HG02610 (cell line): ENCODE measurements at regions not wholly inside any gene's neighbourhood (a gene's known extent, or its start where the extent isn't known, plus 50 kb on each side); places are given as distances from the start of the nearest gene placed in this dataset.

Experiments
- ATAC-seq: cut with Tn5 transposase; IDR thresholded peaks from one replicate; pipeline ENCODE4 v1.9.1; 2021; ENCODE audit warnings: mild to moderate bottlenecking, moderate library complexity; ENCODE audit not compliant: unreplicated experiment

DNA sequence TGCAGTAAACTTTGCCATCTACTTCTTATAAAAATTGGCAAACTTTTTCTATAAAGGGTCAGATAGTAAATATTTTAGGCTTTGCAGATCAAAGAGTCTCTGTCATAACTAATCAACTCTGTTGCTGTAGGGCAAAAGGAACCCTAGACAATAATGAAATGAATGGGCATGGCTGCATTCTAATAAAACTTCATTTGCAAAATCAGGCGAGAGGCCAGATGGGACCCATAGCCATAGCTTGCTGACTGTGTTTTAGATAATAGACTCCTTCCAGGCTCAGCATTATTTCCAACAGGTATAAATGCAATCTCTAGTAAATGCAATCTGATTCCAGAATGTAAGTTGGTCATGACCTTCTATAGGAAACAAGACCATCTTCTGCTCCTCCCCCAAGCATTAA is 490.7 kb downstream of the TOX3 start:
- no peak for ATAC-seq

DNA sequence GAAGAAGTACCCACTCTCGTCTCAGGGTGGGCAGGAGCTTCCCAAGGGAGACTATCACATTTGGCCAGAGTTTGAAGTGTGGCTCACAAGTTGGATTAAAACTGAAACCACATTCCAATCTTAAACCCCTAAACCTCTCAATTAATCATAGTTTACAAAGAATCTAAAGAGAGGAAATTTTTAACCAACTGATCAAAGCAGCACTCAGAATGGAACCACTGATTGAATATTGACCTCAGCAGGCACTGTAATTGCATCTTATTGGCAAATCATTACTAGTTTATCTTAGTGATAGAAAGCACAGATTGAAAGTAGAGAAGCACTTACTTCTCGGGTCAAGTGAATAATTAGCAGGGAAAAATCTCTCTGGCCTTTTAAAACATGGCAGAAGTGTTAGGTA is 491.6 kb downstream of the TOX3 start:
- no peak for ATAC-seq

DNA sequence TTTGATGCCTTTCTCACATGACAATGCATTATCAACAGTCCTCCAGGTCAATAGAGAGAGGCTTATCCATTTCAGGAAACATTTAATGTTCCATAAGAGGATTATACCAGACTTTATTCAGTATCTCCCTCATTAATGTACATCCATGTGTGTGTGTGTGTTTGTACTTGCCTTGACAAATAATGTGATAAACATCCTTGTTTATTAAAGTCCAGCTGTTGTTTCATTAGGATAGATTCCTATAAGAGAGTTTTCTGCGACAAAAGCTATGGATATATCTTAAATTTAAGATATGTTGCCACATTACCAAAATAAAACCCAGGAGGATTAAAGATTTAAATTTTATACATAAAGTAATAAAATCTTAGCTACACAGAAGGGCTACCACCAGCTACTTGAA is 492.6 kb downstream of the TOX3 start:
- ATAC-seq, result no peak

DNA sequence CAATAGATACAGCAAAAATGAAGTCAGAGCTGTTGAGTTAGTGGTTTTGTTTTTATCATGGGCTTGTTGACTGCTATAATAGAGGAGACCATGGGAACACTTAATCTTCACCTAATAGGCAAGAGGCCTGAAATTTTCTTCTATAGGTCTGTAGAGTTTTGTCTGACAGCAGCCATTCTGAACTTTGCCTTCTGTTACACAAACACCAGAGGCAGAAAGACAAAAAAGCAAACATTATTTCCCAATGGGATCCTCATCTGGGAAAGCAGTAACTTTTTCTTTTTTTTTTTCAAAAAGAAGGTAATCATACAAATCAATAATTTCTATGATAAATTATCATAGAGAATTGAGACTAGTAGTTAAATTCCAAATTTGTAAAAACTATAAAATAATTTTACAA is 494.1 kb downstream of the TOX3 start:
- no peak for ATAC-seq

DNA sequence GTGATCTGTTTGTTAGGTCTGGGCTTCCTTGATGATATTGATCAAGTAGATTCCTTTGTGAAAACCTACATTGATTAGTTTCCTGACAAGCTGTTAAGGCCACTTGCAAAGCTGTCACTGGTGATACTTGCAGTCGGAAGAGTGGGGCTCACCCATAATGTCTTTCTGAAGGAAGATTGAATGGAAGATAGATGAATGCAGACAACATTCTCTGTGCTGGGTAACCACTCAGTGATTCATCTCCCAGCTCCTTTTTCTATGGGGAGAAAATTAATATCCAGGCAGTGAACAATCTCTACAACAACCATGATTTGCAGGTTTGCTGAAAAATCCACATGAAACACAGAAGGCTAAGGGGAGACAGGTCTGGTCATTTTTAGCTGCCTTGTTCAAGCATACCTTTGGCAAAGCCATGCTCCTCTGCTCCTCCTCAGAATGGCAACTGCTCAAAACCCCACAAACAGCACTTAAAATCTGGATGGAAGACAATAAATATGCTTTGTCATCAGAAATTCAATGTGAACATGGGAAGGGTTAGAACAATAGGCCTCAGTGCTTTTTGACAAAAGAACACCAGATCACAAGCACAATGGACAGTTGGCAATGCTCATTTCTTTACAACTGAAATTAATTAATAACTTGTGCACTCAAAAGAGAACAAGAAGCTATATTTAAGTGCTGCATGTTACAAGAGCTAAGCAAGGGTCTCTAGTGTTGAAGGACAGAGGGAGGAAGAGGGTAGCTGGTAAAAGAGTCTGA is 495.4 kb downstream of the TOX3 start:
- no peak for ATAC-seq

DNA sequence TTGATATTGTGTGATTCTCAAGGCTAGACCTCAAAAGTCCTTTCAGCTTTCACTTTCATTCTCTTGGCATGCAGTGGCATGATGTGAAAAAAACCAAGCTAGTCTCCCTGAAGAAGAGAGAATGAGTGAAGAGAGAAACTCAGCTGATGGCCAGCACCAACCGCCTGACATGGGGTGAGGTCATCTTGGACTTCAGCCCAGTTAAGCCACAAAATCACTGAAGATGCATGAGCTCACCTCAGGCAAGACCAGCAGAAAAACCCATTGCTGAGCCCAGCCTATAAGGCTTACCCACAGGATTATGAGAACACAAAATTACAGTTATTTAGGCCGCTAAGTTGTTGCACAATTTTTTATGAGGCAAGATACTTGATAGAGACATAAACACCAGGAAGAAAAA is 496.5 kb downstream of the TOX3 start:
- no peak for ATAC-seq

DNA sequence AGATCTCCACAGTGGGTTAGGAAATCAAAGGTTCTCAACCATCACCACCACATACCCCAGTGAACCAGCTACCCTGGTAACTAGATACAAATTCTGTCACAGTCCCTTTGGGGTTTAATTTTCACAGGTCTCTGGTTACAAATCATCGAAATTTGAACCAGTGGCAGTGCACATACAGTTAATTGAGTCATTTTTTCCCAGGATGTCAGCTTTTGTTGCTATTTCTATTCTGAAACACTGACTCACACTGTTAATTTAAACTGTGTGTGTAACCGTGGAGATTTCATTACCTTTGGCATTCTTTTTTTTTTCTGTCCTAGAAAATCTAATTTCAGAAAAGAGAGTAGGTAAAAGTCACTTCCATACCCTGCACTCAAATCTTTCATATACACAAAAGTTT is 511.5 kb downstream of the TOX3 start:
- ATAC-seq, result no peak

DNA sequence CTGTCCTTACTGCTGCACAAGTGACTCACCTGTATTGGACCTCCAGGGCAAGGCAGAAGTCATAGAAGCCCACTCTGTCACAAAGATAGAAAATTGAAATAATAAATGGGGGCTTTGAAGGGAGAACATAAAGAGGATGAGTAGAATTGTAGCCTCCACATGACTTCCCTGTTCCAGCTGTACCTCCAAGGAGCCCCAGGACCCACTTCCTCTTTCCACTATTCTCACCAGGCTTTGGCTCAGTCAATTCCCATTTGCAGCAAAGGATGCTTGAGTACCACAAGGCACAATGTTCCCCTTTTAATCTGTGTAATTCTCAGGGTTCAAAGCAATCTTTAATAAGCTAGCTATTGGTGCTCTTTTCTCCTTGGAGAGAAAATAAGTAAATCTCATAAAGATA is 512.1 kb downstream of the TOX3 start:
- no peak for ATAC-seq

DNA sequence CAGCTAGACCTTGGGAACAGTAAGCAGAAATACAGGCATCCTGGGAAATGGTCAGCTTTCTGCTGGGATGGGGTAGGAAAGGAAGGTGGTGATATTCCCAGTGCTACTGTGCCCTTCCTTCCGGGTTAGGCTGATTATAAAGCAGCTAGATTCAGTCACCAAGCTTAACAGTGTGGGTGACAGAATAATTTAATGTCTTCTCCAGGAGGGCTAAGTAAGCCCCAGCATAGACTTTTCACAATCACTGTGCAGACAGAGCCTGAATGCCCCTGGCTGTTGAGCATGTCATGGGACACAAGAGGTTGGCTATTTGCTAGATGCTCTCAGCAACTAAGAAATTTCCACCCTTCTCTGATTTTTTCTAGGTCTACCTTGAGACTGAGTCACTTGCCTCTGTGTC is 513.0 kb downstream of the TOX3 start:
- no peak for ATAC-seq

DNA sequence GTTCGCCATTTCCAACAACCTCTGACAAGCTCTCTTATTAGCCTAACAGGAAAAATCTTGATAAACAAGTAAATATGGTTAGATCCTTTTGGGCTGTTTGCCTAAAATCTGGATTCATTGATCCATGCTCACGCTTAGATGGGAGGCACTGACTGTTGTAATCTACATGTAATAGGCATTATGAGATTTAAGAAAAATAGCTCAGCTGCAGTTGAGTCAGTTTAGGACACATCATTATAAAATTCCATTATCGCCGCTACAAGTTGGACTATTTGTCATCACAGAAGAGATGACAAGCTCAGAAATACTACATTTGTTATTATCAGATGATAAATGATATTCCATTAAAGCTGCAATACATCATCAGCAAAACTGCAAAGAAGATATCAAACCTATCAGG is 524.0 kb downstream of the TOX3 start:
- ATAC-seq, result no peak

DNA sequence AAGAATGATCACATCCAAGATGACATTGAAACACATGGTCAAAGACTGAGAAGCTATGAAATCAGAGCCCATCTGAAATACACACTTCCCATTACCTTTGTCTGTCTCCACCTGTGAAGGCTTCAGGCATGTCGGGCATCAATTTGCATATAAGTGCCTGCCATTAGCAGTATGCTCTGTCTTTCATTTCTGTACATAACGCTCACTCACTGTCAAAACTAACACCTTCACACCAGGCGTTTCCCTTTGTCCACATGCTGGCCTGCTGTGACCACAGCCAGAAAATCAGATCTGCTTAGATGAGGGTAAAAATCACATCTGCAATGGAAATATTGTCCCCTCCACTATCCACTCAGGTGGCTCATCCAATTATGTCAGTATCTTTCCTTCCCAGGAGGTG is 524.8 kb downstream of the TOX3 start:
- ATAC-seq, result no peak

DNA sequence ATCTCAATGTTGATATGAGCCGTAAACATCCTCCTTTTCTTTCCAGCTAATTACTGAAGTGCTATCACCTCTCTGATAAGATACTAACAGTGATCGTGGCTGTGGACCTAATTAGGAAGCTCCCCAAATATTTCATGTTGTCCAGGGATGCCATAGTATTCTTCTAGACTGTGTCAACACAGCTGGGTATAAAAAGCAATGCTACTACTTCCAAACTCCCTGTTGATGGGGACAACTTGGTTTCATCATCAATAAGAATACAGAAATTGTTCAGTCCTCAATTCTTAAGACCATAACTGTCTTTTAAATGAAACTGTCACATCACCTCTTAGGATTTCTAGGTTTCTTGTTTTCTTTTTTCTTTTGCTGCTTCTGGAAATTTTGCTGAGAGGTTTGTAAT is 530.6 kb downstream of the TOX3 start:
- no peak for ATAC-seq

DNA sequence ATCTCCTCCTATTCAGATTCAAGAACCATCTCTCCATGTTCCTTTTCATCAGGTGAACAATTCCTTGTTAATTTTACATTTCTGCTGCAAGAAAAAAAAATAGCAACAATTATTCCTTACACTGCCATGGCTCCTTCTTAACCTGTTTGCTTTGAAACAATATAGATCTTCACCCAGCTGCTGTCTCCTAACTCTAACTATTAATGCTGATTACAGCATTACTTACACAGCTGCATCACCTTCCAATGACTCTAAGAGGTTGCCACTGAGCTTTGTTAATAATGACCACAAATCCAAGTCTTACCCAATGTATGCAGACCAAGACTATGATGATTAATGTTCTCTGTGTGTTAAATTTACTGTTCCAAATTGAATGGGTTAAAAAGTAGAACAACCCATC is 541.4 kb downstream of the TOX3 start:
- ATAC-seq, result no peak

DNA sequence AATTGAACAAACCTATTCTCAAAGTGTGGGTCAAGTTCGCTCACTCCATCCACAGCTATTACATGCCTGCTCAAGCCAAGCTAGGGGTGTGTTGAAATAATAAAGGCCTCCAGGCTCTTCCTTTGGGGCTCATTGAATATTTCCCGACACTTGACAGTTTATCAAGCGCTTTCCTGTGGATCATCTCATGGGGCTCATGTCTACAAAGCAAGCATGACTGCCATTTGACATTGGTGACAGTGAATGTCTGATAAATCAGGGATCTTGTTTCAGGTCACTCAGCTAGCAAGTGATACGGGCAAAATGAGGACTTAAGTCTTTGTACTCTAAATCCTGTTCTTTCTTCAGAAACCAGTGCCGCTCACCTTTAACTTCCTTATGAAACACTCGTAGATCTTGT is 542.6 kb downstream of the TOX3 start:
- no peak for ATAC-seq

DNA sequence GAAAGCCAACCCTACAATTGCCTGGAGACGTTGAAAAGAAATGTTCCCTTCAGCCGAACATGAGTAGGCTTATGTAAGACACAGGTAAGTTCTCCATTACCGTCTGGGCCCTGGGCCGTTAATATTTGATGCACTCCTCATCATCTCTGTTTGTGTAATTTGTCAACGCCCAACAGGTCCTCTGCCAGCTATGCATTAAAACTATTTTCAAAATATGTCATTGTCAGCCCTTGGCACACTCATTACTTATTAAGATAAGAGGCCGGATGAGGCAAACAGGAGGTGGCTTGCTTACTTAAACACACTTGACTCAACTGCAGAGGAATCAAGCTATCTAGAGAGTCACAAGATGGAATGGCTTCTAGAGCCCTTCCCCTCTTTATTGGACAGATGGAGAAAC is 544.9 kb downstream of the TOX3 start:
- ATAC-seq, result no peak

DNA sequence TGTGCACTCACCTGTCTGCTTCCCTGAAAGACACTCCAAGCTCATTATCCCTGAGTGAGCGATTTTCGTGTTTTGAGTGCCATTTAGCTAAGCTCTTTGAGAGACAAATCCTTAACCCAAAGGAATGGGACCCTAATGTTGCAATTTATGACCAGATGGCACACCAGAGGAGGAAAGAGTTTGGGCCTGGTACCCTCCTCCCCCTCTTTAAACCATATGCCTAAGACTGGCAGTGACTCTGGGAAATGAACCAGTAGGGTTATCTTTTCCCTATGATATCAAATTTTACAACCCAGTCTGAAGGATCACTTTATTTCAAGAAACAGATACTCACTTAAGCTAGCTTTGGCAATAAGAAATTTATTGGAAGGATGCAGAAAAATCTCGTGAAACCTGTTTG is 550.4 kb downstream of the TOX3 start:
- ATAC-seq, result no peak

DNA sequence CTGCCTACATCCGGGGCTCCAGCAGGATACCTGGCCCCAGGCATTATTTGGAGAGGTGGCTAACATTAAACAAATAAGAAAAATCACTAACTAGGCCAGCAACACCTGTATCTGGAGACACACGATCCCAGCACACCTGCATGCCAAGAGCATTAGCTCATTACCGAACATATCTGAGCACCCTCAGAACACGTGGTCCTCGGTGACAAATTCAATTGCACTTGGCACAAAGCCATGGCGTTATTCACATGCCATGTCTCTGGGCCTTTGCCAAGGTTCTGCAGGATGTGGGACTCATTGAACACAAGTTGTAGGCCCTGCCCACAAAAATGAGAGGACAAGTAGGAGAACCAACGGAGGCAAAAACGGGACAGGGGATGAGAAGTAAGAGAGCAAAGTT is 552.3 kb downstream of the TOX3 start:
- no peak for ATAC-seq

DNA sequence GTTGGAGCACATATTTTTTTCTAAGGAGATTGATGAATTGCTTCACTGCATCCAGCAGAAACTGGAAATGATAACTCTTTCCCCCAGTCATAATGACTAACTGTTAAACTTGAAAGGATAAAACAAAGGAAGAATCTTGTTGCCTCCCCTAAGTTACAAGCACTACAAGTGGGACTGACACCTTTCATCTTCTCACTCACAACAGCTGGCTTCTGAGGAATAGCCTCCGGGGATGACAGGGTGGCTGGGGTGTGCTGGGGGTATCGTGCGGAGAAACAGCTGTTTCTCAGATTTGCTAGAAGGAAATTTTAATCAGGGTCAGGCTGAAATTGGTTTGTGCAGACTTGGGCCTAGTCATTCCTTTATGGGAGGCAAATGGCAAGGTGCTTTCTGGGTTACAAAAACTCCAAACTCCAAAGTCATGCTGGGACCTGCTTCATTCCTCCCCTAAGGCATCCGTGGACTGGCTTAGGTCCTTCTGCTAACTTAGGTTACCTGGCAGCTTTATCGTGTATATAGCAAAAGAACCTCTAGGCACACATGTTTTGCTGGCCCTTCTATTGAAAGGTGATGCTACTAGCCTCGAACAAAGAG is 557.2 kb downstream of the TOX3 start:
- no peak for ATAC-seq

DNA sequence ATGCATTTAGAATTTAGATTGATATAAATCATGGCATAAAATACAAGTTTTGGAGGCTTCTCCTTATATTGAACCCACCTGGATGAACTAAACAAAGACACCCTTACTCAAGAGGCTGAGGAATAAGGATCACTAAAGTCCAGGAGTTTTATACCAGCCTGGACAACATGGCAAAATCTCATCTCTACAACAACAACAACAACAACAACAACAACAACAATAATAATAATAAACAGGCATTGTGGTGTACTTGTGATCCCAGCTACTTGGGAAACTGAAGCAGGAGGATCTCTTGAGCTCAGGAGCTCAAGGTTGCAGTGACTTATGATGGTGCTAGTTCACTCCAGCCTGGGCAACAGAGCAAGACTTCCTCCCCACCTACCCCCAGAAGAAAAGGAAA is 558.0 kb downstream of the TOX3 start:
- ATAC-seq, result no peak

DNA sequence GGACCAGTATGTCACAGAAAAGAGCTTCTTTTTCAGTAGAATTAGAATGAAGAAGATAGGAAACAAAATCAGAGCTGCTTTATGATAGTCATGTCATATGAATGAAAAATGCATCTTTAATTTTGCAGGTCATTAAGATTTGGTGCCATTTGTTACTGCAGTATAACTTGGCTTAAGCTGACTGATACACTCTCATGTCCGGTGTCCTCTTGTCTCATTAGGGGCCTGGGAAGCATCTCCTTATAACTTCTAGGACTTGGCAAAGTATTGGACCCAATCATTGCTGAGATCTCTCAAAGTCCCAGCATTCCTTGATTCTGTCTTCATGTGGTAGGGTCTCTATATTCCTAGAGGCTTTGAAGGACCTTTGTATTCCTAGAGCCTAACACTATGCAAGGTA is 559.4 kb downstream of the TOX3 start:
- ATAC-seq, result no peak

DNA sequence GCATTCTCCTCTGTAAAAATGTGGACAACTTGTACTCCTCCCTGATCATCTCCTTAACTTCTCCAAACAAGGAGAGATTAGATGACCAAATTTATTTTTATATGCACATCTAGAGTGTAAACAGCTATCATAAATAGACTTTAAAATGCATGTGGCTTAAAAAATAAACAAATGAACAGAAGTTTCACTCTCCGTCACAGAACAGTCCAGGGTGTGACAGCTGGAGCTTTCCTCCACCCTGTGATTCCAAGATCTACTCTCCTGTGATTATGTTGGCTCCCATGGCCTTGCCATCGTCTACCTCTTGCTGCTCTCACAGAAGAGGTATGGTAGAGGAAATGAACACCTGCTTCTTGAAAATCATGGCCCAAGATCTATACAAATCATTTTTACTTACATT is 560.2 kb downstream of the TOX3 start:
- ATAC-seq, result no peak

DNA sequence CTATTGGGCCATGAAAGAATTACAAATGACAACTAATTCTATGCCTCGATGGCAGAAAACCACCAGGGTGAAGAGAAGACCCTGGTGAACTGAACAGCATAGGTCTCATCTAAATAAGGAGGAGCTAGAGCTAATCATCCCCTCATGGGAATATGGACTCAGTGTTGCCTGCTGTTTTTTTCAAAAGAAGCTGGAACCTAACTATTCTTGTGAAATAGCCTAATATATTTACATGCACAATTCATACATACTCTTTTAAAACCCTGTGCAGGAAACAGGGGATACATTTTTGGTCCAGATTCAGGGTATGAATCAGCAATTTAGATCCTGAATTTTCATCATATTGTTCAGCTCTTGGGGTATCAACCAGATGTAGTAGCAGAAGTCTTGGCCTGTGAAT is 560.6 kb downstream of the TOX3 start:
- no peak for ATAC-seq

DNA sequence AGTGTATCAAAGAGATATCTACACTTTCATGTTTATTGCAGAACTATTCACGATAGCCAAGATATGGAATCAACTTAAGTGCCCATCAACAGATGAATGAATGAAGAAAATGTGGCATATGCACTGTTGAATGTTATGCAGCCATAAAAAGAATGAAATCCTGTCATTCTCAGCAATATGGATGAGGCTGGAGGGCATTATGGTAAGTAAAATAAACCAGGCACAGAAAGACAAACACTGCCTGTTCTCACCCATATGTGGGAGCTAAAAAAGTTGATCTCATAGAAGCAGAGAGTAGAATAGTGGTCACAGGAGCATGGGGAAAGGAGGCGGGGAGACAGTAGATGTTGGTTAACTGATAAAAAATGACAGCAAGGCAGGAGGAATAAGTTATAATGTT is 561.8 kb downstream of the TOX3 start:
- ATAC-seq, result no peak
